CD4-positive, alpha-beta memory T cell (primary cell): ENCODE measurements at regions not wholly inside any gene's neighbourhood (a gene's known extent, or its start where the extent isn't known, plus 50 kb on each side); places are given as distances from the start of the nearest gene placed in this dataset.

Source experiments
- CTCF ChIA-PET: fragments of 350-600 bp; sonication (Branson Sonifier 250); formaldehyde crosslinking; loops from one replicate; lab custom pipeline; 2021; ENCODE audit warnings: inconsistent platforms; ENCODE audit not compliant: partially characterized antibody; lab: Charles Lee
- POLR2A ChIA-PET: fragments of 350-600 bp; sonication (Branson Sonifier 250); formaldehyde crosslinking; loops from one replicate; lab custom pipeline; 2021; ENCODE audit not compliant: partially characterized antibody; lab: Charles Lee
- DNase-seq, 5 donors: peaks; one replicate each; pipeline versions ENCODE4 v3.0.0 to v3.0.0-alpha.2; 2020 to 2022; ENCODE audit warnings: mixed read lengths in 1 of 5
- H3K27ac ChIP-seq: one replicate; pipeline ENCODE4 v1.7.0; 2013; ENCODE audit warnings: low read depth, low read length
- H3K27me3 ChIP-seq: 2 replicates; pipeline ENCODE4 v1.7.0; 2013; ENCODE audit warnings: mild to moderate bottlenecking, low read length, moderate library complexity; ENCODE audit not compliant: insufficient read depth
- H3K36me3 ChIP-seq: 2 replicates; pipeline ENCODE4 v1.7.0; 2013; ENCODE audit warnings: mild to moderate bottlenecking, low read length, moderate library complexity; ENCODE audit not compliant: insufficient read depth
- H3K4me1 ChIP-seq: 2 replicates; pipeline ENCODE4 v1.7.0; 2013; ENCODE audit warnings: mild to moderate bottlenecking, low read length, moderate library complexity; ENCODE audit not compliant: insufficient read depth
- H3K4me3 ChIP-seq, 2 donors: one replicate each; pipeline ENCODE4 v1.7.0; 2013; ENCODE audit warnings: low read length in 2 of 2, mild to moderate bottlenecking in 1 of 2
- H3K9me3 ChIP-seq, 2 donors: one replicate each; pipeline ENCODE4 v1.7.0; 2013; ENCODE audit warnings: low read length in 2 of 2, control low read depth in 1 of 2; ENCODE audit not compliant: control insufficient read depth in 1 of 2
- H3K27ac Mint-ChIP-seq, 7 donors: one replicate each; pipeline ENCODE4 v1.8.0; 2020 to 2021; ENCODE audit warnings: mixed read lengths in 7 of 7, mild to moderate bottlenecking in 6 of 7, inconsistent platforms in 3 of 7, moderate library complexity in 3 of 7
- H3K27me3 Mint-ChIP-seq, 2 donors: one replicate each; pipeline ENCODE4 v1.8.0; 2020 to 2021; ENCODE audit warnings: mixed read lengths in 2 of 2
- H3K36me3 Mint-ChIP-seq, 2 donors: one replicate each; pipeline ENCODE4 v1.8.0; 2020 to 2021; ENCODE audit warnings: mixed read lengths in 2 of 2, inconsistent platforms in 1 of 2, mild to moderate bottlenecking in 1 of 2
- H3K4me1 Mint-ChIP-seq, 4 donors: one replicate each; pipeline ENCODE4 v1.8.0; 2020 to 2021; ENCODE audit warnings: mixed read lengths in 4 of 4, mild to moderate bottlenecking in 1 of 4
- H3K4me3 Mint-ChIP-seq, 8 donors: one replicate each; pipeline ENCODE4 v1.8.0; 2020 to 2021; ENCODE audit warnings: mixed read lengths in 8 of 8, mild to moderate bottlenecking in 7 of 8, moderate library complexity in 6 of 8, inconsistent platforms in 3 of 8
- H3K9me3 Mint-ChIP-seq, 8 donors: one replicate each; pipeline ENCODE4 v1.8.0; 2020 to 2021; ENCODE audit warnings: mixed read lengths in 8 of 8, mild to moderate bottlenecking in 5 of 8, inconsistent platforms in 3 of 8, moderate library complexity in 1 of 8
- intact Hi-C: fragments of 100-400 bp; cut with micrococcal nuclease; formaldehyde crosslinking; loops from one replicate; pipeline ENCODE4 v1.15.1; 2023

- no peak overlapping the region for H3K27ac Mint-ChIP-seq
- Histone ChIP-seq H3K27me3 (no peaks in the 10 kb centered on the region), H3K4me3 (no peak overlapping the region), H3K36me3 (no peaks in the 10 kb centered on the region), H3K4me1 (no peaks in the 10 kb centered on the region), H3K9me3 (no peaks in the 10 kb centered on the region), H3K27ac (no peak overlapping the region)
- H3K36me3 Mint-ChIP-seq: no peaks in the 10 kb centered on the region
- no peaks in the 10 kb centered on the region for H3K4me1 Mint-ChIP-seq
- CTCF ChIA-PET: interaction anchor here (1.1 to 1.4 kb wide), 2 partner anchors 105 to 450 kb away, joined by 3 to 5 read pairs; no protein-coding TSS in a partner anchor
- DNase-seq: no peak
- POLR2A ChIA-PET: no interaction called here
- H3K27me3 Mint-ChIP-seq: no peaks in the 10 kb centered on the region
- no peaks in the 10 kb centered on the region for H3K9me3 Mint-ChIP-seq
- H3K4me3 Mint-ChIP-seq: no peak overlapping the region
- intact Hi-C loops: loop anchor here (5.0 kb wide), 1 partner anchor 147 kb away; no protein-coding TSS in a partner anchor
These were observed 155.0 kb downstream of the PRELID2 start for GRCh38 chr5:145680169-145680568.

DNA sequence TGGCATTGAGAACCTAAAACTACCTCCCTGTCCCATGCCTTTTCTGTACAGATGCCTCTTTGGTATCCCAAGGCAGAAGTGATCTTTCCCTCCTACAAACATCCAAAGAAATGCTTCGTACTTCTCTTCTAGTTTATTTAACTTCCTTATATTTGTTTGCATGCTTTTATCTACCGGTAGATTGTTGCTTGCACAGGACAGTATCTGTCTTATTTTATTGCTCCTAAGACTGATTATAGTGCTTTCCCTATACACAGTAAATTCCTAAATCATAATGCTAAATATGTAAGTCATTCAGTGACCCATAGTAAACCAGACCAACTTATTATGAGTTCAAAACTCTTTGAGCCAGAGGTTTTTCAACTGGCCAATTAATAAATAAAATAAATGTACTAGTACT is 156.9 kb downstream of the PRELID2 start:
- Histone ChIP-seq H3K9me3 (no peaks in the 10 kb centered on the region), H3K36me3 (no peaks in the 10 kb centered on the region), H3K27me3 (no peaks in the 10 kb centered on the region), H3K27ac (no peak overlapping the region), H3K4me1 (no peaks in the 10 kb centered on the region), H3K4me3 (no peak overlapping the region)
- Mint-ChIP-seq H3K36me3 (no peaks in the 10 kb centered on the region), H3K4me3 (no peak overlapping the region), H3K27ac (no peak overlapping the region), H3K4me1 (no peaks in the 10 kb centered on the region), H3K9me3 (no peaks in the 10 kb centered on the region), H3K27me3 (no peaks in the 10 kb centered on the region)
- intact Hi-C loops: no loop called here
- ChIA-PET POLR2A (no interaction called here), CTCF (no interaction called here)
- DNase-seq: no peak

- Mint-ChIP-seq H3K4me3 (no peak overlapping the region), H3K36me3 (no peaks in the 10 kb centered on the region), H3K27ac (no peak overlapping the region), H3K9me3 (peaks cover 0 to 2% (median 0%) of the 10 kb centered on the region in 8 donors), H3K4me1 (no peaks in the 10 kb centered on the region), H3K27me3 (no peaks in the 10 kb centered on the region)
- intact Hi-C loops: no loop called here
- Histone ChIP-seq H3K36me3 (no peaks in the 10 kb centered on the region), H3K27me3 (no peaks in the 10 kb centered on the region), H3K4me3 (no peak overlapping the region), H3K27ac (no peak overlapping the region), H3K9me3 (no peaks in the 10 kb centered on the region), H3K4me1 (no peaks in the 10 kb centered on the region)
- no peak for DNase-seq
- ChIA-PET POLR2A (no interaction called here), CTCF (no interaction called here)
These were observed 161.4 kb downstream of the PRELID2 start for GRCh38 chr5:145673786-145674185.

GRCh38 chr5:145668714-145669113 is 166.4 kb downstream of the PRELID2 start:
- Mint-ChIP-seq H3K4me3 (no peak overlapping the region), H3K27me3 (no peaks in the 10 kb centered on the region), H3K36me3 (no peaks in the 10 kb centered on the region), H3K27ac (no peak overlapping the region), H3K4me1 (no peaks in the 10 kb centered on the region), H3K9me3 (peaks cover 0 to 2% (median 0%) of the 10 kb centered on the region in 8 donors)
- H3K36me3 ChIP-seq: no peaks in the 10 kb centered on the region
- POLR2A ChIA-PET: no interaction called here
- H3K4me3 ChIP-seq: no peak overlapping the region
- H3K9me3 ChIP-seq: no peaks in the 10 kb centered on the region
- intact Hi-C loops: no loop called here
- no peaks in the 10 kb centered on the region for H3K4me1 ChIP-seq
- CTCF ChIA-PET: no interaction called here
- no peak for DNase-seq
- H3K27me3 ChIP-seq: no peaks in the 10 kb centered on the region
- no peak overlapping the region for H3K27ac ChIP-seq

- no peaks in the 10 kb centered on the region for H3K27me3 ChIP-seq
- no peaks in the 10 kb centered on the region for H3K9me3 ChIP-seq
- intact Hi-C loops: no loop called here
- ChIA-PET POLR2A (no interaction called here), CTCF (no interaction called here)
- H3K4me3 ChIP-seq: no peak overlapping the region
- no peak for DNase-seq
- no peaks in the 10 kb centered on the region for H3K4me1 Mint-ChIP-seq
- no peaks in the 10 kb centered on the region for H3K36me3 ChIP-seq
- H3K4me1 ChIP-seq: no peaks in the 10 kb centered on the region
- no peak overlapping the region for H3K4me3 Mint-ChIP-seq
- H3K27ac Mint-ChIP-seq: no peak overlapping the region
- H3K36me3 Mint-ChIP-seq: no peaks in the 10 kb centered on the region
- H3K27me3 Mint-ChIP-seq: no peaks in the 10 kb centered on the region
- H3K27ac ChIP-seq: no peak overlapping the region
- peaks cover 0 to 2% (median 0%) of the 10 kb centered on the region in 8 donors for H3K9me3 Mint-ChIP-seq
These were observed 167.4 kb downstream of the PRELID2 start for GRCh38 chr5:145667742-145668141.

GRCh38 chr5:145666591-145666990 is 168.6 kb downstream of the PRELID2 start:
- H3K4me1 ChIP-seq: no peaks in the 10 kb centered on the region
- no peaks in the 10 kb centered on the region for H3K27me3 Mint-ChIP-seq
- CTCF ChIA-PET: no interaction called here

GRCh38 chr5:145661737-145662485 is 173.2 kb downstream of the PRELID2 start:
- Histone ChIP-seq H3K4me1 (no peaks in the 10 kb centered on the region), H3K27ac (no peak overlapping the region), H3K4me3 (no peak overlapping the region), H3K27me3 (no peaks in the 10 kb centered on the region), H3K9me3 (no peaks in the 10 kb centered on the region), H3K36me3 (no peaks in the 10 kb centered on the region)
- H3K27ac Mint-ChIP-seq: no peak overlapping the region
- H3K36me3 Mint-ChIP-seq: no peaks in the 10 kb centered on the region
- no peak overlapping the region for H3K4me3 Mint-ChIP-seq
- intact Hi-C loops: no loop called here
- H3K27me3 Mint-ChIP-seq: no peaks in the 10 kb centered on the region
- DNase-seq: no peak
- POLR2A ChIA-PET: no interaction called here
- H3K4me1 Mint-ChIP-seq: no peaks in the 10 kb centered on the region
- peaks cover 0 to 6% (median under 1%) of the 10 kb centered on the region in 8 donors for H3K9me3 Mint-ChIP-seq
- CTCF ChIA-PET: no interaction called here

More at GRCh38 chr5:145666591-145666990, 168.6 kb downstream of the PRELID2 start:
- H3K9me3 Mint-ChIP-seq: peaks cover 0 to 2% (median 0%) of the 10 kb centered on the region in 8 donors
- H3K9me3 ChIP-seq: no peaks in the 10 kb centered on the region
- H3K4me3 ChIP-seq: no peak overlapping the region
- H3K27me3 ChIP-seq: no peaks in the 10 kb centered on the region
- no peak for DNase-seq
- no peak overlapping the region for H3K27ac Mint-ChIP-seq
- no peaks in the 10 kb centered on the region for H3K4me1 Mint-ChIP-seq
- H3K27ac ChIP-seq: no peak overlapping the region
- no peak overlapping the region for H3K4me3 Mint-ChIP-seq
- intact Hi-C loops: no loop called here
- no peaks in the 10 kb centered on the region for H3K36me3 ChIP-seq
- POLR2A ChIA-PET: no interaction called here
- no peaks in the 10 kb centered on the region for H3K36me3 Mint-ChIP-seq
